Progenitor cell of endocrine pancreas (in vitro differentiated cells): ENCODE measurements at regions not wholly inside any gene's neighbourhood (a gene's known extent, or its start where the extent isn't known, plus 50 kb on each side); places are given as distances from the start of the nearest gene placed in this dataset.

Experiments used
- DNase-seq: peaks from one replicate; pipeline ENCODE4 v3.0.0; 2021; ENCODE audit warnings: low spot score; ENCODE audit not compliant: unreplicated experiment
- H3K27ac Mint-ChIP-seq: 2 replicates; pipeline ENCODE4 v1.8.0; 2021; ENCODE audit warnings: mild to moderate bottlenecking, moderate library complexity, mixed read lengths
- H3K27me3 Mint-ChIP-seq: 2 replicates; pipeline ENCODE4 v1.8.0; 2021; ENCODE audit warnings: mixed read lengths
- H3K36me3 Mint-ChIP-seq: 2 replicates; pipeline ENCODE4 v1.8.0; 2022; ENCODE audit warnings: mixed read lengths; ENCODE audit not compliant: insufficient read depth
- H3K4me1 Mint-ChIP-seq: 2 replicates; pipeline ENCODE4 v1.8.0; 2021; ENCODE audit warnings: low read depth, mixed read lengths
- H3K4me3 Mint-ChIP-seq: 2 replicates; pipeline ENCODE4 v1.8.0; 2021; ENCODE audit warnings: low read depth, mild to moderate bottlenecking, moderate library complexity, mixed read lengths
- H3K9me3 Mint-ChIP-seq: 2 replicates; pipeline ENCODE4 v1.8.0; 2021; ENCODE audit warnings: low read depth, mixed read lengths
- CTCF ChIP-seq: fragments of 200-600 bp; sonication (generic); IDR thresholded peaks from one replicate; pipeline ENCODE4 v1.5.0; 2021; ENCODE audit warnings: antibody characterized with exemption, mild to moderate bottlenecking; ENCODE audit not compliant: unreplicated experiment

- Mint-ChIP-seq H3K4me3 (no peak overlapping the region), H3K36me3 (no peaks in the 10 kb centered on the region), H3K27me3 (no peaks in the 10 kb centered on the region), H3K9me3 (peaks cover 8% of the 10 kb centered on the region), H3K27ac (no peak overlapping the region), H3K4me1 (no peaks in the 10 kb centered on the region)
- no peak for DNase-seq
- TF ChIP-seq CTCF = no peak
These were observed 554.2 kb downstream of the TCERG1L start for GRCh38 chr10:130757271-130757670.

GRCh38 chr10:130757821-130758489 is 553.6 kb downstream of the TCERG1L start:
- H3K4me1 Mint-ChIP-seq = no peaks in the 10 kb centered on the region
- no peak for TF ChIP-seq CTCF
- H3K9me3 Mint-ChIP-seq = peaks cover 8% of the 10 kb centered on the region
- no peak for DNase-seq
- H3K4me3 Mint-ChIP-seq = no peak overlapping the region
- H3K36me3 Mint-ChIP-seq = no peaks in the 10 kb centered on the region
- H3K27me3 Mint-ChIP-seq = no peaks in the 10 kb centered on the region
- H3K27ac Mint-ChIP-seq = no peak overlapping the region

- Mint-ChIP-seq H3K4me1 (no peaks in the 10 kb centered on the region), H3K9me3 (peaks cover 8% of the 10 kb centered on the region), H3K27ac (no peak overlapping the region), H3K27me3 (no peaks in the 10 kb centered on the region), H3K36me3 (no peaks in the 10 kb centered on the region), H3K4me3 (no peak overlapping the region)
- DNase-seq = no peak
- TF ChIP-seq CTCF = no peak
These were observed 553.0 kb downstream of the TCERG1L start for GRCh38 chr10:130758529-130758928.

- H3K4me3 Mint-ChIP-seq = no peak overlapping the region
These were observed 550.4 kb downstream of the TCERG1L start for GRCh38 chr10:130761032-130761575.

GRCh38 chr10:130761788-130762301 is 549.7 kb downstream of the TCERG1L start:
- Mint-ChIP-seq H3K36me3 (no peaks in the 10 kb centered on the region), H3K27ac (no peak overlapping the region), H3K9me3 (no peaks in the 10 kb centered on the region), H3K4me1 (no peaks in the 10 kb centered on the region), H3K4me3 (no peak overlapping the region), H3K27me3 (no peaks in the 10 kb centered on the region)
- no peak for DNase-seq
- TF ChIP-seq CTCF = no peak

More at GRCh38 chr10:130761032-130761575, 550.4 kb downstream of the TCERG1L start:
- Mint-ChIP-seq H3K9me3 (no peaks in the 10 kb centered on the region), H3K36me3 (no peaks in the 10 kb centered on the region), H3K4me1 (no peaks in the 10 kb centered on the region), H3K27me3 (no peaks in the 10 kb centered on the region), H3K27ac (no peak overlapping the region)
- no peak for TF ChIP-seq CTCF
- no peak for DNase-seq
